Spleen (tissue), 7 donors: ENCODE measurements at regions not wholly inside any gene's neighbourhood (a gene's known extent, or its start where the extent isn't known, plus 50 kb on each side); places are given as distances from the start of the nearest gene placed in this dataset.

Source experiments
- CTCF ChIP-seq, 11 experiments: fragments of 200-600 bp in 7 of 11; fragments of 450-650 bp in 4 of 11; sonication (generic) in 4 of 11; IDR thresholded peaks in 8 of 11; conservative IDR thresholded peaks in 3 of 11; 1 replicate in 7 of 11; 2 replicates in 4 of 11; pipeline versions ENCODE4 v1.4.0 to v1.8.0; 2016 to 2021; ENCODE audit warnings: antibody characterized with exemption in 11 of 11, inconsistent platforms in 4 of 11, mild to moderate bottlenecking in 1 of 11
- POLR2A ChIP-seq, 3 donors: fragments of 450-650 bp; IDR thresholded peaks; one replicate each; pipeline ENCODE4 v1.5.1; 2017; ENCODE audit warnings: antibody characterized with exemption in 3 of 3, mild to moderate bottlenecking in 1 of 3
- donor health status: DM: no; HTN: no; CAD: no; lungs with moderate emphysema.
- donor health status: DM: no; HTN: no; CAD: no.
- donor health status: DM: no; HTN: no; CAD: no.

- TF ChIP-seq POLR2A (IDR thresholded peaks at IDR 0.05) = no peak
- no peak for TF ChIP-seq CTCF (IDR thresholded peaks at IDR 0.05 in 8 of 11, conservative IDR thresholded peaks at IDR 0.05 in 3 of 11)
Measured at GRCh38 chr1:9476790-9477463, 62.3 kb upstream of the SLC25A33 start.
